ENCODE measurements at regions not wholly inside any gene's neighbourhood (a gene's known extent, or its start where the extent isn't known, plus 50 kb on each side); places are given as distances from the start of the nearest gene placed in this dataset.
"Not testable (repeated sequence)": the region's sequence is repeated elsewhere in the genome, so short reads cannot be mapped to it uniquely, and the experiment has no call there.

GRCh38 chr1:206326159-206326939, 123.0 kb downstream of the SRGAP2 start:
- TF ChIP-seq, protein P1, sequence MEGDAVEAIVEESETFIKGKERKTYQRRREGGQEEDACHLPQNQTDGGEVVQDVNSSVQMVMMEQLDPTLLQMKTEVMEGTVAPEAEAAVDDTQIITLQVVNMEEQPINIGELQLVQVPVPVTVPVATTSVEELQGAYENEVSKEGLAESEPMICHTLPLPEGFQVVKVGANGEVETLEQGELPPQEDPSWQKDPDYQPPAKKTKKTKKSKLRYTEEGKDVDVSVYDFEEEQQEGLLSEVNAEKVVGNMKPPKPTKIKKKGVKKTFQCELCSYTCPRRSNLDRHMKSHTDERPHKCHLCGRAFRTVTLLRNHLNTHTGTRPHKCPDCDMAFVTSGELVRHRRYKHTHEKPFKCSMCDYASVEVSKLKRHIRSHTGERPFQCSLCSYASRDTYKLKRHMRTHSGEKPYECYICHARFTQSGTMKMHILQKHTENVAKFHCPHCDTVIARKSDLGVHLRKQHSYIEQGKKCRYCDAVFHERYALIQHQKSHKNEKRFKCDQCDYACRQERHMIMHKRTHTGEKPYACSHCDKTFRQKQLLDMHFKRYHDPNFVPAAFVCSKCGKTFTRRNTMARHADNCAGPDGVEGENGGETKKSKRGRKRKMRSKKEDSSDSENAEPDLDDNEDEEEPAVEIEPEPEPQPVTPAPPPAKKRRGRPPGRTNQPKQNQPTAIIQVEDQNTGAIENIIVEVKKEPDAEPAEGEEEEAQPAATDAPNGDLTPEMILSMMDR (IDR thresholded peaks at IDR 0.05) = not testable (repeated sequence)
- TF ChIP-seq, protein P2, sequence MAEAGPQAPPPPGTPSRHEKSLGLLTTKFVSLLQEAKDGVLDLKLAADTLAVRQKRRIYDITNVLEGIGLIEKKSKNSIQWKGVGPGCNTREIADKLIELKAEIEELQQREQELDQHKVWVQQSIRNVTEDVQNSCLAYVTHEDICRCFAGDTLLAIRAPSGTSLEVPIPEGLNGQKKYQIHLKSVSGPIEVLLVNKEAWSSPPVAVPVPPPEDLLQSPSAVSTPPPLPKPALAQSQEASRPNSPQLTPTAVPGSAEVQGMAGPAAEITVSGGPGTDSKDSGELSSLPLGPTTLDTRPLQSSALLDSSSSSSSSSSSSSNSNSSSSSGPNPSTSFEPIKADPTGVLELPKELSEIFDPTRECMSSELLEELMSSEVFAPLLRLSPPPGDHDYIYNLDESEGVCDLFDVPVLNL (CRISPR knock-in tag; IDR thresholded peaks at IDR 0.05; ENCODE audit: borderline replicate concordance, low read depth) = not testable (repeated sequence)
